ENCODE measurements at regions not wholly inside any gene's neighbourhood (a gene's known extent, or its start where the extent isn't known, plus 50 kb on each side); places are given as distances from the start of the nearest gene placed in this dataset.

DNA sequence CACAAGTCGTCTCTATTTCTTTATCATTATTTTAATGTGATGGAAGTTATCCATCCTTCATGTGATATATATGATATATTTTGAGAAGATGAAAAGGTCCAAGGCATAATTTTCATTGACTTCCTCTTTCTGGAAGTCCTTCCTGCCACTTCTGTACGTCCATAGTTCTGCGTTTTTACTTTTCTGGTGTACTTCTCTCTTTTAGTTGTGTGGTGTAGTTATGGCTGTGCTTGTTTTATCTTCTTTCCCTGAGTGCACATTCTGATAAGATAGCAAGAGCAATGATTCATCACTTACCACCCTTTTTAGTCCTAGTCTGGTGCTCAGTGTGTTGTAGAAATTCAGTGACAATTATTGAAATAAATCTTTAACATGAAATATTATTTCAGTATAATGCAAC is 231.3 kb upstream of the FERD3L start (continued):
- TF ChIP-seq, protein P1, sequence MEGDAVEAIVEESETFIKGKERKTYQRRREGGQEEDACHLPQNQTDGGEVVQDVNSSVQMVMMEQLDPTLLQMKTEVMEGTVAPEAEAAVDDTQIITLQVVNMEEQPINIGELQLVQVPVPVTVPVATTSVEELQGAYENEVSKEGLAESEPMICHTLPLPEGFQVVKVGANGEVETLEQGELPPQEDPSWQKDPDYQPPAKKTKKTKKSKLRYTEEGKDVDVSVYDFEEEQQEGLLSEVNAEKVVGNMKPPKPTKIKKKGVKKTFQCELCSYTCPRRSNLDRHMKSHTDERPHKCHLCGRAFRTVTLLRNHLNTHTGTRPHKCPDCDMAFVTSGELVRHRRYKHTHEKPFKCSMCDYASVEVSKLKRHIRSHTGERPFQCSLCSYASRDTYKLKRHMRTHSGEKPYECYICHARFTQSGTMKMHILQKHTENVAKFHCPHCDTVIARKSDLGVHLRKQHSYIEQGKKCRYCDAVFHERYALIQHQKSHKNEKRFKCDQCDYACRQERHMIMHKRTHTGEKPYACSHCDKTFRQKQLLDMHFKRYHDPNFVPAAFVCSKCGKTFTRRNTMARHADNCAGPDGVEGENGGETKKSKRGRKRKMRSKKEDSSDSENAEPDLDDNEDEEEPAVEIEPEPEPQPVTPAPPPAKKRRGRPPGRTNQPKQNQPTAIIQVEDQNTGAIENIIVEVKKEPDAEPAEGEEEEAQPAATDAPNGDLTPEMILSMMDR (conservative IDR thresholded peaks at IDR 0.05; ENCODE audit: low read depth in 2 of 2) = no peak

DNA sequence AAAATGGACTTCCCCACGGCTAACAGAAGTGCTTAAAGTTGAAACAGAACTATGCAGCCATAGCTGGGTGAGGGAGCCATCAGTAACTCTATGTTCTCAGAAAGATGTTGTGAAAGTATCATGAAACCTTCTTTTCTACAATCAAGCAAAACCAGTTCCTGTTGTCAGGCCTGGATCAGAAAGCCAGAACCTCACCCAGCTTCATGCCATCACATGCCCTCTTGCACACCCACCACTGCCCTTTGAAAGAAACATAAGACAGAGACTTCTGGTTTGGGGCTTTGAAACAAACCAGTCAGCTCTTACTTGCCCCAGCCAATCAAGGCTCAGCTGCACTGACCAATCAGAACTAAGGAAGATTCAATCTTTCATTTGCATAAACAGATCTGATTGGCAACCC is 230.8 kb upstream of the FERD3L start:
- H3K4me1 ChIP-seq (ENCODE audit: insufficient read depth) = no peaks in the 10 kb centered on the region
- H3K27me3 ChIP-seq (ENCODE audit: insufficient read depth) = no peaks in the 10 kb centered on the region
- no peak overlapping the region for H3K27ac Mint-ChIP-seq
- H3K27me3 Mint-ChIP-seq (ENCODE audit: insufficient read depth, low read depth, poor library complexity) = no peaks in the 10 kb centered on the region
- H4K20me1 ChIP-seq (replicated peaks; ENCODE audit: insufficient read depth) = no peaks in the 10 kb centered on the region
- no peak for ATAC-seq
- no peaks in the 10 kb centered on the region for H3K79me2 ChIP-seq (replicated peaks; ENCODE audit: insufficient read depth)
- H3K4me1 Mint-ChIP-seq = peaks cover 3% of the 10 kb centered on the region; the same call in 1 of the 3 replicates
- H3K36me3 ChIP-seq (ENCODE audit: insufficient read depth) = no peaks in the 10 kb centered on the region
- no peaks in the 10 kb centered on the region for H3K36me3 Mint-ChIP-seq (ENCODE audit: low read depth)
- H3K4me3 ChIP-seq = no peak overlapping the region
- H3K9me2 ChIP-seq (ENCODE audit: insufficient read depth) = no peaks in the 10 kb centered on the region
- H3F3A ChIP-seq (replicated peaks; ENCODE audit: low read depth) = no peaks in the 10 kb centered on the region
- TF ChIP-seq JUNB (IDR thresholded peaks at IDR 0.05; ENCODE audit: unreplicated experiment) = no peak
- TF ChIP-seq, protein P2, sequence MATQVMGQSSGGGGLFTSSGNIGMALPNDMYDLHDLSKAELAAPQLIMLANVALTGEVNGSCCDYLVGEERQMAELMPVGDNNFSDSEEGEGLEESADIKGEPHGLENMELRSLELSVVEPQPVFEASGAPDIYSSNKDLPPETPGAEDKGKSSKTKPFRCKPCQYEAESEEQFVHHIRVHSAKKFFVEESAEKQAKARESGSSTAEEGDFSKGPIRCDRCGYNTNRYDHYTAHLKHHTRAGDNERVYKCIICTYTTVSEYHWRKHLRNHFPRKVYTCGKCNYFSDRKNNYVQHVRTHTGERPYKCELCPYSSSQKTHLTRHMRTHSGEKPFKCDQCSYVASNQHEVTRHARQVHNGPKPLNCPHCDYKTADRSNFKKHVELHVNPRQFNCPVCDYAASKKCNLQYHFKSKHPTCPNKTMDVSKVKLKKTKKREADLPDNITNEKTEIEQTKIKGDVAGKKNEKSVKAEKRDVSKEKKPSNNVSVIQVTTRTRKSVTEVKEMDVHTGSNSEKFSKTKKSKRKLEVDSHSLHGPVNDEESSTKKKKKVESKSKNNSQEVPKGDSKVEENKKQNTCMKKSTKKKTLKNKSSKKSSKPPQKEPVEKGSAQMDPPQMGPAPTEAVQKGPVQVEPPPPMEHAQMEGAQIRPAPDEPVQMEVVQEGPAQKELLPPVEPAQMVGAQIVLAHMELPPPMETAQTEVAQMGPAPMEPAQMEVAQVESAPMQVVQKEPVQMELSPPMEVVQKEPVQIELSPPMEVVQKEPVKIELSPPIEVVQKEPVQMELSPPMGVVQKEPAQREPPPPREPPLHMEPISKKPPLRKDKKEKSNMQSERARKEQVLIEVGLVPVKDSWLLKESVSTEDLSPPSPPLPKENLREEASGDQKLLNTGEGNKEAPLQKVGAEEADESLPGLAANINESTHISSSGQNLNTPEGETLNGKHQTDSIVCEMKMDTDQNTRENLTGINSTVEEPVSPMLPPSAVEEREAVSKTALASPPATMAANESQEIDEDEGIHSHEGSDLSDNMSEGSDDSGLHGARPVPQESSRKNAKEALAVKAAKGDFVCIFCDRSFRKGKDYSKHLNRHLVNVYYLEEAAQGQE (IDR thresholded peaks at IDR 0.05; ENCODE audit: unreplicated experiment) = no peak
- TF ChIP-seq EZH2 (IDR thresholded peaks at IDR 0.05; ENCODE audit: low read depth, unreplicated experiment) = no peak
- TF ChIP-seq ZNF462 (CRISPR knock-in tag; IDR thresholded peaks at IDR 0.05) = no peak
- TF ChIP-seq ZNF331 (CRISPR knock-in tag; IDR thresholded peaks at IDR 0.05; ENCODE audit: low read depth) = no peak
- no peak for TF ChIP-seq EZH2phosphoT487 (IDR thresholded peaks at IDR 0.05; ENCODE audit: unreplicated experiment)
- TF ChIP-seq POLR2AphosphoS5 (IDR thresholded peaks at IDR 0.05; ENCODE audit: low read depth) = no peak
- TF ChIP-seq STAT1 (IDR thresholded peaks at IDR 0.05; ENCODE audit: unreplicated experiment) = no peak
- TF ChIP-seq CREB1 (CRISPR knock-in tag; IDR thresholded peaks at IDR 0.05; ENCODE audit: low read depth) = no peak
- no peak for TF ChIP-seq ZNF114 (CRISPR knock-in tag; IDR thresholded peaks at IDR 0.05)
- 0 out of 3 replicates have a peak, but pooled peaks cover 5% of the 10 kb centered on the region for H3K9me3 Mint-ChIP-seq
- no peak overlapping the region for H3K4me2 ChIP-seq
- no peak overlapping the region for H3K27ac ChIP-seq (ENCODE audit: low read depth)
- no peak overlapping the region for H2AFZ ChIP-seq
- no peak overlapping the region for H3K4me3 Mint-ChIP-seq
- DNase-seq (ENCODE audit: low spot score) = no peak
